ENCODE measurements at regions not wholly inside any gene's neighbourhood (a gene's known extent, or its start where the extent isn't known, plus 50 kb on each side); places are given as distances from the start of the nearest gene placed in this dataset.
"Not testable (repeated sequence)": the region's sequence is repeated elsewhere in the genome, so short reads cannot be mapped to it uniquely, and the experiment has no call there.

GRCh38 chr9:129442803-129443511, 177.9 kb downstream of the C9orf50 start:
- DNase-seq (ENCODE audit: extremely low spot score, insufficient read length, low read depth) (no peak), FAIRE-seq (no peak)

- DNase-seq (ENCODE audit: extremely low spot score, insufficient read length, low read depth) (no peak), FAIRE-seq (no peak)
These were observed 179.0 kb downstream of the C9orf50 start for GRCh38 chr9:129441852-129442251.

GRCh38 chr9:129440435-129441186, 180.3 kb downstream of the C9orf50 start:
- FAIRE-seq = no peak

GRCh38 chr9:129439242-129439641, 181.7 kb downstream of the C9orf50 start:
- FAIRE-seq = no peak
- DNase-seq (ENCODE audit: extremely low spot score, insufficient read length, low read depth) = no peak

More at GRCh38 chr9:129440435-129441186, 180.3 kb downstream of the C9orf50 start:
- DNase-seq (ENCODE audit: extremely low spot score, insufficient read length, low read depth) = no peak

GRCh38 chr9:129437626-129438323, 183.1 kb downstream of the C9orf50 start:
- no peak for DNase-seq (ENCODE audit: extremely low spot score, insufficient read length, low read depth)
- no peak for FAIRE-seq

- DNase-seq (ENCODE audit: extremely low spot score, insufficient read length, low read depth) = no peak
These were observed 183.9 kb downstream of the C9orf50 start for GRCh38 chr9:129436751-129437625.

GRCh38 chr9:129435988-129436717, 184.7 kb downstream of the C9orf50 start:
- DNase-seq (ENCODE audit: extremely low spot score, insufficient read length, low read depth) = no peak
- no peak for FAIRE-seq

More at GRCh38 chr9:129436751-129437625, 183.9 kb downstream of the C9orf50 start:
- FAIRE-seq = no peak

GRCh38 chr9:129435291-129435690, 185.6 kb downstream of the C9orf50 start:
- no peak for FAIRE-seq
- DNase-seq (ENCODE audit: extremely low spot score, insufficient read length, low read depth) = no peak

GRCh38 chr9:129434187-129434586, 186.7 kb downstream of the C9orf50 start:
- no peak for DNase-seq (ENCODE audit: extremely low spot score, insufficient read length, low read depth)
- FAIRE-seq = no peak

- FAIRE-seq = no peak
These were observed 188.4 kb downstream of the C9orf50 start for GRCh38 chr9:129432297-129433154.

GRCh38 chr9:129430940-129431643, 189.8 kb downstream of the C9orf50 start:
- DNase-seq (ENCODE audit: extremely low spot score, insufficient read length, low read depth) = no peak
- FAIRE-seq = no peak

More at GRCh38 chr9:129432297-129433154, 188.4 kb downstream of the C9orf50 start:
- DNase-seq (ENCODE audit: extremely low spot score, insufficient read length, low read depth) = no peak

- no peak for FAIRE-seq
- no peak for DNase-seq (ENCODE audit: extremely low spot score, insufficient read length, low read depth)
These were observed 191.9 kb downstream of the C9orf50 start for GRCh38 chr9:129428864-129429577.

GRCh38 chr9:129427149-129427548, 193.8 kb downstream of the C9orf50 start:
- FAIRE-seq (no peak), DNase-seq (ENCODE audit: extremely low spot score, insufficient read length, low read depth) (no peak)

- not testable (repeated sequence) for FAIRE-seq; DNase-seq (ENCODE audit: extremely low spot score, insufficient read length, low read depth)
These were observed 197.1 kb downstream of the C9orf50 start for GRCh38 chr9:129423755-129424154.

- no peak for FAIRE-seq
- DNase-seq (ENCODE audit: extremely low spot score, insufficient read length, low read depth) = no peak
These were observed 197.7 kb downstream of the C9orf50 start for GRCh38 chr9:129423216-129423615.

- FAIRE-seq (no peak), DNase-seq (ENCODE audit: extremely low spot score, insufficient read length, low read depth) (no peak)
These were observed 198.1 kb downstream of the C9orf50 start for GRCh38 chr9:129422843-129423192.
